ENCODE measurements at regions not wholly inside any gene's neighbourhood (a gene's known extent, or its start where the extent isn't known, plus 50 kb on each side); places are given as distances from the start of the nearest gene placed in this dataset.

DNA sequence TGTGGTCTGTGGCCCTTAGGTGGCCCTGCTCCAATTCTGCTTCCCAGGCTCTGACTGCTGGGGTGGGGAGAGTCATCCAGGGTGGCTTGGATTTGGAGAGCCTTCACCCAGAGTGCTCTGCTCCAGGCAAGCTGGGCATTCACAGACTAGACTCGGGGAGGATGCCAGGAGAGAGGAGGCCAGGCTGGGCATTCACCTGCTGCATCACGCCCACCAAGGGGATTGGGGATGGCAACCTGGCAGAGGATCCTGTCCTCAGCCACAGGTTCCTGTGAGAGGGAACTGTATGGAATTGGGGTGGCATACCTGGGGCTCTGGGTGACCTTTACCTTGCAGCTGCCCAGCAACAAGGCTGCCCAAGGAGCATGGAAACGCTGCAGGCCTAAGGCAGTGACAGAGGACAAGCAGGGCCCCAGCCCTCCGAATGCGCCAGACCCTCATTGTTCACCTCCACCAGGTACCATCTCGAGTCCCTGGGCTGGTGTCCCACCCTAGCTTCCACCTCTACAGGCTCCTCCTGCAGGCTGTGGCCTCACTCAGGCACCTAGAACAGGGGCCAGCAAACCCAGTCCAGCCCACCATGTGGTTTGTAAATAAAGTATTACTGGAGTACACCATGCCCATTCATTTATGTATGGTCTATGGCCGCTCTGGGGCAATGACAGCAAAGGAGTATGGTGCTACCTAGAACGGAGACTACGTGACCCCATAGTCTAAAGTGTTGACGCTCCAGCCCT lies 255.3 kb upstream of the RAB6C start:
- TF ChIP-seq CTCF (conservative IDR thresholded peaks at IDR 0.05; ENCODE audit: low read depth, low read length) (no peak), EZH2 (IDR thresholded peaks at IDR 0.05; ENCODE audit: borderline replicate concordance, low read depth, low read length, poor library complexity, severe bottlenecking) (no peak)

All from A673 (cell line).